Mammary epithelial cell (primary cell): ENCODE measurements at regions not wholly inside any gene's neighbourhood (a gene's known extent, or its start where the extent isn't known, plus 50 kb on each side); places are given as distances from the start of the nearest gene placed in this dataset.

Source experiments
- EZH2 ChIP-seq: IDR thresholded peaks from 2 replicates; pipeline ENCODE4 v1.6.1; 2012; ENCODE audit warnings: low read length, inconsistent platforms, borderline replicate concordance
- TF ChIP-seq, protein P1 (sequence below), 2 donors: IDR thresholded peaks in 1 of 2; conservative IDR thresholded peaks in 1 of 2; 2 replicates each; pipeline ENCODE4 v1.5.1; 2011 to 2012; ENCODE audit warnings: inconsistent platforms in 2 of 2, low read length in 2 of 2, mild to moderate bottlenecking in 2 of 2, control low read depth in 1 of 2, low read depth in 1 of 2; ENCODE audit not compliant: insufficient read depth in 1 of 2; ENCODE audit errors: extremely low read depth in 1 of 2

DNA sequence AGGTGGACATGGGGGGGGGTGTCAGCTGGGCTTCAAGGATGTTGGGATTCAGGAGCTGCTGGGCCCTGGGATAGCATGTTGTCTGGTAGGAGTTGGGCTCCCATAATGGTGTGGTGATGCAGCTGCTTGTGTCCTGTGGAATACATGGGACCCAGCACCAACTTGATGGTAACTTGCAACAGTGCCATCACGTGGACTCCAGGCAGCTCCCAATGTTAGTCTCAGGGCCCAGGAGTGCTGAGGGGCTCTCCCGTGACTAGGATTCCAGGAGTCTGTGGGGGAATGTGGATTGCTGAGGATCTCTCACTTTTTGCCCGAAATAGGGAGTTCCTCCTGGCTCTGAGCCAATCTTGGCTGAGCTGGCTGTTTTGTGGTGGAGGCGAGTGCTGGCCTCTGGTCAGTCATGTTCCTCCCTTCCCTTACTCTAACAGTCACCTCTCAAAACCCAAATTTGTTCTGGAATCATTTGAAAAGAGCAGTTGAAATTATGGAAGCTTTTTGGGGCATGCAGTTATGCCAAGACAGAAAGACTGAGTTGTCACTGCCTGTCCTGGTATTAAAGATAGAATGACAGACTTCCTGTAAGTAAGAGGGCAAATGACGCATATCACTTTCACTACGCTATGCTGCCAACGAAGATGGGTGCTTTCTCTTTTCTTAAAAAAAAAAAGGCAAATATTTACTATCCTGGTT lies 607.1 kb downstream of the ADCYAP1 start:
- no peak for TF ChIP-seq EZH2
- TF ChIP-seq, protein P1, sequence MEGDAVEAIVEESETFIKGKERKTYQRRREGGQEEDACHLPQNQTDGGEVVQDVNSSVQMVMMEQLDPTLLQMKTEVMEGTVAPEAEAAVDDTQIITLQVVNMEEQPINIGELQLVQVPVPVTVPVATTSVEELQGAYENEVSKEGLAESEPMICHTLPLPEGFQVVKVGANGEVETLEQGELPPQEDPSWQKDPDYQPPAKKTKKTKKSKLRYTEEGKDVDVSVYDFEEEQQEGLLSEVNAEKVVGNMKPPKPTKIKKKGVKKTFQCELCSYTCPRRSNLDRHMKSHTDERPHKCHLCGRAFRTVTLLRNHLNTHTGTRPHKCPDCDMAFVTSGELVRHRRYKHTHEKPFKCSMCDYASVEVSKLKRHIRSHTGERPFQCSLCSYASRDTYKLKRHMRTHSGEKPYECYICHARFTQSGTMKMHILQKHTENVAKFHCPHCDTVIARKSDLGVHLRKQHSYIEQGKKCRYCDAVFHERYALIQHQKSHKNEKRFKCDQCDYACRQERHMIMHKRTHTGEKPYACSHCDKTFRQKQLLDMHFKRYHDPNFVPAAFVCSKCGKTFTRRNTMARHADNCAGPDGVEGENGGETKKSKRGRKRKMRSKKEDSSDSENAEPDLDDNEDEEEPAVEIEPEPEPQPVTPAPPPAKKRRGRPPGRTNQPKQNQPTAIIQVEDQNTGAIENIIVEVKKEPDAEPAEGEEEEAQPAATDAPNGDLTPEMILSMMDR (conservative IDR thresholded peaks at IDR 0.05 in 1 of 2, IDR thresholded peaks at IDR 0.05 in 1 of 2; ENCODE audit: extremely low read depth in 1 of 2, insufficient read depth in 1 of 2, low read depth in 1 of 2, low read length in 2 of 2): no peak
